ENCODE measurements at regions not wholly inside any gene's neighbourhood (a gene's known extent, or its start where the extent isn't known, plus 50 kb on each side); places are given as distances from the start of the nearest gene placed in this dataset.

GRCh38 chr2:14684516-14684915 is 52.0 kb downstream of the LRATD1 start:
- no peak for FAIRE-seq

- no peak for FAIRE-seq
Measured at GRCh38 chr2:14690926-14691325, 58.4 kb downstream of the LRATD1 start.

- no peak for FAIRE-seq
Measured at GRCh38 chr2:14693874-14694273, 61.4 kb downstream of the LRATD1 start.

GRCh38 chr2:14700753-14701152 is 68.2 kb downstream of the LRATD1 start:
- FAIRE-seq: no peak

- FAIRE-seq: no peak
Measured at GRCh38 chr2:14702258-14702657, 69.7 kb downstream of the LRATD1 start.

GRCh38 chr2:14706201-14706600 is 73.7 kb downstream of the LRATD1 start:
- no peak for FAIRE-seq

- FAIRE-seq: no peak
Measured at GRCh38 chr2:14712111-14712510, 79.6 kb downstream of the LRATD1 start.

- no peak for FAIRE-seq
Measured at GRCh38 chr2:14713248-14713647, 80.7 kb downstream of the LRATD1 start.

GRCh38 chr2:14715600-14715999 is 83.1 kb downstream of the LRATD1 start:
- no peak for FAIRE-seq

GRCh38 chr2:14716319-14716718 is 83.8 kb downstream of the LRATD1 start:
- FAIRE-seq: no peak

GRCh38 chr2:14717131-14717530 is 84.6 kb downstream of the LRATD1 start:
- no peak for FAIRE-seq

- no peak for FAIRE-seq
Measured at GRCh38 chr2:14720319-14720718, 87.8 kb downstream of the LRATD1 start.

GRCh38 chr2:14720739-14721138 is 88.2 kb downstream of the LRATD1 start:
- FAIRE-seq: no peak

- FAIRE-seq: no peak
Measured at GRCh38 chr2:14722904-14723570, 90.5 kb downstream of the LRATD1 start.

GRCh38 chr2:14723684-14724083 is 91.2 kb downstream of the LRATD1 start:
- no peak for FAIRE-seq

- FAIRE-seq: no peak
Measured at GRCh38 chr2:14735696-14736095, 103.2 kb downstream of the LRATD1 start.

GRCh38 chr2:14737201-14737600 is 104.7 kb downstream of the LRATD1 start:
- FAIRE-seq: no peak

- no peak for FAIRE-seq
Measured at GRCh38 chr2:14743861-14744260, 111.3 kb downstream of the LRATD1 start.

GRCh38 chr2:14745288-14746076 is 113.0 kb downstream of the LRATD1 start:
- no peak for FAIRE-seq

- FAIRE-seq: no peak
Measured at GRCh38 chr2:14746133-14746532, 113.6 kb downstream of the LRATD1 start.

GRCh38 chr2:14747447-14747846 is 114.9 kb downstream of the LRATD1 start:
- FAIRE-seq: no peak

- no peak for FAIRE-seq
Measured at GRCh38 chr2:14749884-14750283, 117.4 kb downstream of the LRATD1 start.

GRCh38 chr2:14750433-14750832 is 117.9 kb downstream of the LRATD1 start:
- FAIRE-seq: no peak

- no peak for FAIRE-seq
Measured at GRCh38 chr2:14751581-14751980, 119.1 kb downstream of the LRATD1 start.
